Fibroblast of skin of left quadriceps (primary cell): ENCODE measurements at regions not wholly inside any gene's neighbourhood (a gene's known extent, or its start where the extent isn't known, plus 50 kb on each side); places are given as distances from the start of the nearest gene placed in this dataset.

Experiments
- DNase-seq, 2 experiments: peaks; one replicate each; pipeline ENCODE4 v3.0.0-alpha.2; 2013; ENCODE audit warnings: low read depth in 2 of 2

DNA sequence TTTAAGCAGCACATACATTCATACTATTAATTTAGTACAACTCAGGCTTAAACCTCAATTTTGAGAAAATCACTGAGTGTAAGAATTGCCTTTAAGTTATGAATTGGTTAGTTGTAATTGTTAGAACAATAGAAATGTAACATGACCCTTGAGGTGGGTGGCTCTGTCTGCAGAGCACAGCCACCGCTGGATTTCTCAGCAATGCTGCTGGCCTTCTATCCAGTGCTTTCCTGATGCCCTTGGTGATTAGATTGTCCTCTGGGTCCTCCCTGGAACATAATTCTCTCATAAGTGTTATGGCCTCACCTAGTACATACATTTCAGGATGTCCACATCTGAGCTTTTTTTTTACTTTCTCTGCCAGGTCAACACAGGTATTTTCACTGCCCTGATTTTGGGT lies 213.2 kb downstream of the SLC7A11 start:
- DNase-seq: no peak

DNA sequence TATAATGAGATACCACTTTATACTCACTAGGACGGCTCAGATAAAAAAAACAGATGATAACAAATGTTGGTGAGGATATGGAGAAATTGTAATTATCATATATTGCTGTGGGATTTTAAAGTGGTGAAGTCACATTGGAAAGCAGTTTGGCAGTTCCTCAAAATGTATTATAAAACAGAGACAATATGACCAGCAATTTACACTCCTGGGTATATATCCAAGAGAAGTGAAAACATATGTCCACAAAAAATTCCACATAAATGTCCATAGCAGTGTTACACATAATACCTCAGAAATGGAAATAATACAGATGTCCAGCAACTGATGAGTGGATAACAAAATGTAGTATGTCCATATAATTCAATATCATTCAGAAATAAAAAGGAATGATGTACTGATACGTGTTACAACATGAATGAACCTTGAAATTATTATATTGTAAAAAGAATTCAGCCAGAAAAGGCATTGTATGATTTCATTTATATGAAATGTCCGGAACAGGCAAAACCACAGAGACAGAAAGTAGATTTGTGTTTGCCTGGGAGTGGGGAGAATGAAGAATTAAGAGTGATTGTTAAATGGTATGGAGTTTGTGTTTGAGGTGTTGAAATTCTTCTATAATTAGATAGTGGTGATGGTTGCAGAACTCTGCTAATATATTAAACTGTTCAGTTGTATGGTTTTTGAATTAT lies 220.9 kb downstream of the SLC7A11 start:
- peak; percentile 70 for DNase-seq

DNA sequence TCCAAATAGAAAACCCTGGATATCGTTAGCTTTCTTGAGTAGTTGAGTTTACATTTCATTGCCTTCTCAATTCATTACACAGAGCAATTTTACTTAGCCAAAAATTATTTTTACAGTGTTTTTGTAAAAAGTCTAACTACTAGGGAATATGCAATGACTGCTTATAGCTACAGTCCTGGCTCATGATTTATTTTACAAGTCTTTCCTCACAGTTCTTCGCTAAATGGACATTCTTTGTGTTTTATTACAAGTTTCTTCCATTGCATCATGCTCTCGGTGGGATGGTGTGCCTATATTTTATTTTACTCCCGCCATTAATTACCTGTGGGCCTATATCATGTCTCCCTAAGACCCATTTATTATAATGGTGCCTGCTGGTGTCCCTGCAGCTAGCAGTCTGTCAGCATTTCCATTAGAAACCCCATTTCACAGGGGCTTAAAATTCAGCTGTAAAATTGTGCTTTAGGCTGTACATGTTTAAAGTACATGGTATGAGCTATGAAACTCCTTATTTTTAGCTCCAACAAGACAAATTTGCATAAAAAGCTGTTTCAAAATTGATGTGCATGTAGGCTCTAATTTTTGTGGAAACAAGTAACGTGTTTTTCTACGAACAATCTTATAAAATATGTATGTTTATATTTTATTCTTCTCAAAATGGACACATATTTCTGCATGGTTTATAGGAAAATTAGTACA lies 227.4 kb downstream of the SLC7A11 start:
- DNase-seq: no peak

DNA sequence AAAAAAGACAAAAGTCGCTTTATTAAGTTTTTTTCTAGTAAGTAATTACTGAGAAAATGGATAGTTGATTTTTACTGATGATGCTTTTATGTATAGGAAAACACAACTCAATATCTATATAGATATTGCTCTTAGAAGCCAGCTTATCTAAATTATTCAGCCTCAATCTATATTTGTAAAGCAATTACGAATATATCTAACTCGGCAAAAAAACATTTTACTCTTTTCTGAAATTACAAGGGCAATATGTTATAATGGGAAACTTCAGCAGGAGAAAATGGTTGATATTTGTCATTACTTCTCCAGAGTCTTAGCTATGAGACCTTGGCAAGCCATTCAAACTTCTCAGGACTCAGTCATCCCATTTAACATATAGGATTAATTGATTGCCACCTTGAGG lies 228.5 kb downstream of the SLC7A11 start:
- DNase-seq: no peak

DNA sequence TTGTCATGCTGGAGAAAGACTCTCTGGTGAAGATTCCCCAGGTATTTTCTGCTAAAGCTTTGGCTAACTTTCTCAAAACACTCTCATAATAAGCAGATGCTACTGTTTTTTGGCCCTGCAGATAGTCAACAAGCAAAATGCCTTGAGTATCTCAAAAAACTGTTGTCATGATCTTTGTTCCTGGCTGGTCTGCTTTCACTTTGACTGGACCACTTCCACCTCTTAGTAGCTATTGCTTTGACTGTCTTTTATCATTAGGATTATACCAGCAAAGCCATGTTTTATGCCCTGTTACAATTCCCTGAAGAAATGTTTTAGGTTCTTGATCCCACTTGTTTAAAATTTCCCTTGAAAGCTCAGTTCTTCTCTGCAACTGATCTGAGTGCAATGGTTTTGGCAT lies 231.5 kb downstream of the SLC7A11 start:
- no peak for DNase-seq

DNA sequence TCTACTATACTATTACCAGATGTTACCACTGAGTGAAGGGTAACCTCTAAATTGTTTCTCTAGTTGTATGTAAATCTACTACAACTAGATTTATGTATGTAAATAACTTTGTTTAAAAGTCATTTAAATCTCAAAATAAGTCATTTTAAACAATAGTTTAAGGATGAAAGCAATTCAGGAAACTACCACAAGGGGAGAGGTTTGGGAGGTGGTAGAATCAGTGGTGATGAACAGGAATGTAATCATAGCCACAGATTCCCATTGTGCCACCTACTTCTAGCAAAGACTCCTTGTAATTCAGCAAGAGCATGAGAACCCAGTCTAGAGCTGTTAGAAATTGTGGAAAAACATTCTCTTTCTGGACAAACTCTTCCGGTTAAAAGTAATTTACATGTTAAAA lies 234.6 kb downstream of the SLC7A11 start:
- DNase-seq: no peak

DNA sequence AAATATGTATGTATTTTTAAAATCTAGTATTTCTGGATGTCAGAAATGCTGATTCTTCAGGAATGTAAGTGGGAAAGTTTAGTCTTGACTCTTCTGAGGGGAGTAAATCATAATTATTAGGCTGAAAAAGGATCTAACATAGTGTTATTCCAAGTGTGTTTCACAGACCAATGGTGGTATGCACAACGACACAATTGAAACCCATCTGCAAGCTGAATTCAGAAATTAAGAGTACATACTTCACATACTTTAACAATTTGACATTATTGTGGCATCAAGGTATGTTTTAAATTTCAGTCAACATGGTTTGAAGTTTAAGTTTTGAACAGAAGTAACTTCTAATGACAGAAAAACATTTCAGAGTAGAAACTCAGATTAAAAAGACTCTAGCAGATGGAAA lies 236.7 kb downstream of the SLC7A11 start:
- DNase-seq: no peak

DNA sequence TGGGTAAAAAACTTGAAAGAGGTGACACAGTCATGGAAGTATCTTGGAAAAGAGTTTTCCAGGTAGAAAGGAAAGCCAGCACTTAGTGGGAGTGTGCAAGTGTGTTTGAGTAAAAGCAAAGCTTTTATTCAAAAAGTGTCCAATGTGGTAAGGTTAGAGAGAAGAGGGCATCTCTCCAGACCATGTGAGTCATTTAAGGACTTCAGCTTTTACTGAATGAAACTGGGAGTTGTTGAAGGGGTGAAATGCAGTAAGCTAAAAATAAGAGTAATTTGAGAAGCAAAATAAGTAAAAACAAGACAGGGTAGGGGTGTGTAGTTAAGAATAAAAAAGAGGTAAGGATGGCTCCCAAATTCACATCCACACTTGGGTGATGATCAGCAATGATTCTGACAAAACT lies 238.9 kb downstream of the SLC7A11 start:
- DNase-seq: no peak

DNA sequence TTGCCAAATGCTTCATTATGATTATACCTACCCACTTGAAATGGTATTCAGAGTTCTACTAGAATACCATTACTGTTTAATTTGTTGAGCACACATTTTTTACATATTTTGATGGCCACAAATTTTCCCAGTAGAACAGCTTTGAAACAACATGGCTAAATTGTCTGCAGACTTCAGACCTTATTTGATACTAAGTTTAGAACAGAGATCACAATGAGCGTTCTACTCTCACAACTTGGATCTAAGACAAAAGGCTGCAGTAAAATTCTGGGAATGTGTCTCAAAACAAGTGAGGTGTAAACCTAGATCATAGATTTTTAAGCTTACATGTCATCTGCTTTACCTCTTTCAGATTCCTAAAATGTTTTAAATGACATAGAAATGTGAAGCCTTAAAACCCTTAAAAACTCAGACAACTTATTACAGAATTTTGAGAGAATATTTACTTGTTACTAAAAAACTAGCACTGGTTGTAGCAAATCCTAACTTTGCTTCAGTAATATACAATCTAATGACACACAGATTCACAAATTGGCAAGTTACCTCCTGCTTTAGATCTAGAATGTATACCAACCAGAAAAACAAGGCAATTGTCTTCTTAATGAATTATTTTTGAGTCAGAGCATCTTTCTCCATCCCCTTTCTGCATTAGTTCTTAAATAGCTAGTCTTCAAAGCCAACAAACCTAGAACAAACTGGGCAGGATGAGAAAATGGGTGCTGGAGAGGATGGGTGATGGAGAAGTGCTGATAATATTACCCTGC lies 243.3 kb downstream of the SLC7A11 start:
- DNase-seq: peak; percentile 88

DNA sequence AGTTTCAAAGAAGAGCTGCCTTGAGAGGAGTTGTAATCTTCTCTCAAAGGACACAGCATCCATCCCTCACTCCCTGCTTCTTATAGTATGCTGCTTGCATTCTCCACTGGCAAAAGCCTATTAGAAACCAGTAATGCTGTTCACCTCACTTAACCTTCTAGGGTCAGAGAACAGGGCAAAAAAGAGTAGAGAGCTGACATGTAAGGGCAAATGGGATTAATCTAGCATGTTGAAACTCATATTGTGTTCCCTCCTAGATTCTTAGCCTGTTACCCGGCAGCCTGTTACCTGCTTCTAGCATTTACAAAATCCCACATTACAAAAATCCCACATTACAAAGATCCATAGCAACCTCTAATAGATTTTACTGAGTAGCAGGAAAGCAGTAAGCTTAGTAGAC lies 244.7 kb downstream of the SLC7A11 start:
- no peak for DNase-seq

DNA sequence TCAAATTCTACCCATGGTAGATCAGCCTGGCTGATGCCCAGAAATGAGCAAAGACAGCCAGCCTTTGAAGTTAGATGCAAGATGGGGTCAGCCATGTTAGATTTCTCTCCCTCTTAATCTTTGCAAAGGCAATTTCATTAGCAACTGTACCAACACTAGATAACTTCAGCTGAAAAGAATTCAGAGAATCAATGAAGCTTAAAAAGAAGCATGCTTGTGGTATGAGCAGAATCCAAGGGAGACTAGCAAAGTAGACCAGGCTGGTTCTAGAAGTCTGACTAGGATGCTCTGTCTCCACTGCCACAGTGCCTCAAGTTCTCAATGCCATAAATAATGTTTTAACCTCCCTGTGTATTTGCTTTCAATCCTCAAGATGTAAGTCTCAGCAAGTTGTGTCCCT lies 247.3 kb downstream of the SLC7A11 start:
- peak; percentile 64 to 66 for DNase-seq

DNA sequence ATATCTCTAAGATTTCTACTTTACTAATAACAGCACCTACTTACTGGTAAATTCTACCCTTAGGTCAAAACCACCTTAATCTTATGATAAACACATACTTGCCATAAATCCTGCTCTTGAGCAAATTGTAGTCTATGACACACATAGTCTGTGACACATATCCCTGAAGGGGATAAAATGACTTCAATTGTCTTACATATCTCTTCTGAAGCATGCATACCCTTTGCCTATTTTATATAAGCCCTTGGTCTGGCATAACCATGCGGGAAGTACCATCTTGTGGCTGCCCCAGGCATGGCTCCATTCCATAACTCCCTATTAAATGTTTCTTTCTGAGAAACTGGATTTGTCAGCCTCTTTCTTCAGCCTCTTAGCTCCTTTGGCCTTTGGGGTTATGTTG lies 248.9 kb downstream of the SLC7A11 start:
- DNase-seq: no peak

DNA sequence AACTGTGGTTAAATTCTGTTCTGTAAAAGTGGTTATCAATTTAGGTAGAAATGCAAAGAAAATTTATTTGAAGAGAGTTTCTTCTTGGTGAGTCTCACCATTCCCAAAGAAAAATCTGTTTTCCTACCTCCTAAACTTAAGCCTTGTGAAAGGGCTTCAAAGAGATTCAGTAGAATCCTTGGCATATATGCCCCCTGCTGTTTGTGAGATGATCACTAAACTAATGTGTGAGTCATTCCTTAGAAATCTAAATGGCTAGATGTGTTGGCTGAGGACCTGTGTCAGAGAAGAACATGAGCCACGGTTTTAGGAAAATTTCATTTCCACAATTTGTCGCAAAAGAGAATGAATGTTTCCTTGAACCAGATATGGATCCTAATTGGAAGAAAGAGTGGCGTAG lies 260.9 kb downstream of the SLC7A11 start:
- peak in 1 of 2 experiments; percentile 20 for DNase-seq

DNA sequence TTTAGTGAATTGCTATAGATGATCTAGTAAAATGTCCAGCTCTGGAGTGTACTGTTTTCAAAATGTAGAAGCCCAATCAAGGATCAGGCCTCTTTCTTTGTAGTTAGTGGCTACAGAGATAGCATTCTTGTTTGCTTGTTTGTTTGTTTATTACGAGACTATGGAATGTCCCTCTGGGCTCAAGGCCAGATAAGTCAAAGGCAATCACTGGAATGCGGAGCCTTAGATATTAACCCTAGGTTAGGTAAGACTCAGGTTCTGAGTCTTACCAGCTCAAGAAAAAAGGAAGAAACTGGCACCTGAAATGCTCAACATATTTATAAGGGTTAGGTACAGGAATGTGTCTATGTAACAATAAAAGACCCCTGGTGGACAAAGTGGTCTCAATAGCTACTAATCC lies 261.5 kb downstream of the SLC7A11 start:
- DNase-seq: no peak

DNA sequence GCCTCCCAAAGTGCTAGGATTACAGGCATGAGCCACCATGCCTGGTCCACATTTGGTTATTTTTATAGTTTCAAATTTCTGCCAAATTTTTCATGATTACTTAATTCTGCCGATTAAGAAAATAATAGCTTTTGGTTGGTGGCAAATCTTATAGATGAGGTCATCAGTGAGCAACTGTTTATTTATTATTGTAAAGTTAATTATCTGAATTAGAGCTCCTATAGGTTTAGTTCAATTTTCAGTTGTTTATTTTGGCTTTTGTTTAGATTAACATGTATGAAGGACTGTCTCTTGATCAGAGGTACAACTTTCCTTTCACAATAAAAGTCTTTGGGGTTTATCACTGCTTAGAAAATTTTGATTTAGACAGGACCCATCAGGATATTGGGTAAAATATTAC lies 262.2 kb downstream of the SLC7A11 start:
- no peak for DNase-seq

DNA sequence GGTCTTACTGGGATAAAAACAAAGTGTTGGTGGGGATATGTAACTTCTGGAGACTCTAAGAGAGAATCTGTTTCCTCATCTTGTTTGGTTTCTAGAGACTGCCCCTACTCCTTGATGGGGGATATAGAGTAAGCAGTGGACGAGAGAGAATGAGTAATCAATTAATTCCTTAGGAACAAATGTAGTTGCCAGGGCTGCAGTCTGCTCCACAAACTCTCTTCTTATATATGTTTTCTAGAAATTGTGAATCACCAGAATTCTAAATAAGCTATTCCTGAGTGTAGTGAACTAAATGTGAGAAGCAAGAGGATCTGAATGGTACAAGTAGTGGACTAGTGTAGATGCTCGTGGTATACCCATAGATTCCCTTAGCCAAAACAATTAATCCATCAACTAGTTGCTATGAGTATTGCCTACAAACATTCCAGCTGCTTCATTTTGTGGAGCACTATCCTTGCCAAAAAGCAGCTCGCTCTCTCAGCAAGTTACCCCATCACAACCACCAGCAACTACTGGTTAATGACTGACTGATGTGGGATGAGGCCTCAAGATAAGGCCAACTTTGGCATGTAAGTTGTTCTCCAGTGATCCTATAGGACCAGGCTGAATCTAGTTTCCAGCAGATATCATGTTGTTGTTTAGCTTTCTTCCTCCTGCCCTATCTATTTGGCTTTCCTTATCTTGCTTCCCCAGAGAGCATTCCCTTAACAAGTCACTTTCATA lies 273.0 kb downstream of the SLC7A11 start:
- peak; percentile 51 for DNase-seq

DNA sequence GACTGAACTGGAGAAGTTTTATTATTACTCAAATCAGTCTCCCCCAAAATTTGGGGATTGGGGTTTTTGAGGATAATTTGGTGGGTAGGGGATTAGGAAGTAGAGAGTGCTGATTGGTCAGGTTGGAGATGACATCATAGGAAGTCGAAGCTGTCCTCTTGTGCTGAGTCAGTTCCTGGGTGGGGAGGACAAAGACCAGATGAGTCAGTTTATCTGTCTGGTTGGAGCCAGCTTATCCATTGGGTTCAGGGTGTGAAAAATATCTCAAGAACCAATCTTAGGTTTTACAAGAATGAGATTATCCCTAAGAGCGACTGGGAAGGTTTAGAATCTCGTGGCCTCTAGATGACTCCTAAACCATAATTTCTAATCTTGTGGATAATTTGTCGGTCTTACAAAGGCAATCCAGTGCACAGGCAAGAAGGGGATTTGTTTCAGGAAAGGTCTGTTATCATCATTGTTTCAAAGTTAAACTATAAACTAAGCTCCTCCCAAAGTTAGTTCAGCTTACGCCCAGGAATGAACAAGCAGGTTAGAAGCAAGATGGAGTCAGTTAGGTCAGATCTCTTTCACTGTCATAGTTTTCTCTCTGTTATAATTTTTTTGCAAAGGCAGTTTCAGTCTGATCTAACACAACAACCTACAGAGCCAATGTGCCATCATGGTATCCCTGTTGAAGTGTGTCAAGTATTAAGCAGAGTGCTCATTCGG lies 274.5 kb downstream of the SLC7A11 start:
- no peak for DNase-seq

DNA sequence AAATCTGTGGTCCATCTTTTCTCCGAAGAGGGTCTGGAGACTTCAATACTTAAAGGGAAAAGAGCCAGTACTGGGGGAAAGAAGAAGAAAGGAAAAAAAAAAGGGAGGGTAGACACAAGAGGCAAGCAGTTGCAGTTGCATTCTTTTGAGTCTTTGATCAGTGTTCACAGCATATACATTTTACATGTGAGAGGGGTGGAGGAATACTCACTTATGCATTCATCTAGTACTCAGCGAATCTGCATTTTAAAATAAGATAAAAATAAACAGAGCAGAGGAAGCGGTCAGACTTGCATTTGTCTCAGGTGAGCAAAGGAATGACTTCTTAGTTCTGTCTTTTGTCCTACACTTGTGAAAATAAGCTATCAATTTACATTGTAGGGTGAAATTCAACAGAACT lies 275.6 kb downstream of the SLC7A11 start:
- DNase-seq: no peak

DNA sequence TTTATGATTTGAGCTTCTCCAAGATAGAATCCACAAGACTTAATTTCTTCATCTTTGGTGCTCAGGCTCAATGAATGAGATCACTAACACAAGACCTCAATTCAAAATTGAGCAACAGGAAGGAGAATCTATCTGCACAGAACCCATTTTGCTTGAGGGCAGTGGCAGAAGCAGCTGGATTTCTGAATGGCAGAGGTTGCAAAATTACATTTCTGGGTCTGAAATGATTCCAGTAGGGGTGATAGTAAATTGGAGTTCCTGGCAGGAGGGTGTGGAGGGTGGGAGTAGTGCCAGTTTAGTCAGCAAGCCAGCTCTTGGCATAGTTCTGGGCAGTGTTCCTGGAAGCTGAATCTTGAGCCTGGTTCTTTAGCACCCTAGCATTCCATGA lies 281.1 kb downstream of the SLC7A11 start:
- DNase-seq: no peak

DNA sequence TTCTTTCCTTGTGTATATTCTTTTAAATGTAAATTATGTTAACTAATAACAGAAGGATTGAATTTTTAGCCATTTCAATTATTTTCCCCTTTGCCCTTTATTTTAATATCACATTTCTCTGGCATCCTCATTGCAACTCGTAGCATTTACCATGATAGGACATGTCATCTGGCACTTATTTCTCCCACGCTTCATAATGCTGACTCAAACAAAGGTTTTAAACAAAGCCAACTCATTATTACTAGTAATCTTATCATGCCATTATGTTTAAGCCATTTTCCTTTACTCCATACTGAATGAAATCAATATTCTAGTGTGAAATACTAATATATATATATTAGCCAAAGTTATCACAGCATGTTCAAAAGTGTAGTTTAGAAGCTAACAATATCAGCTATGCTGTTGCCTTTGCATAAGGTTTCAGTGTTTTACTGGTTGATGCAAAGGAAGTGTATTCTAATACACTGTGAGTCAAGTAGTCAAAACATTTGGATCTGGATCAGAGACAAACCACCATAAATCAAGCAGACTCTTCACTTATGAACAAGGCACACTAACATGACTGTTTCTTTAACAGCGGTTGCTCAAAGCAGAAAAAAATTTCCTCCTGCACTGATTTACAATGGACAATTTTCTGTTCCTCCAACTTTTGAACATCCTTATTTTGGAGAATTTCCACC lies 281.6 kb downstream of the SLC7A11 start:
- DNase-seq: peak; percentile 85

DNA sequence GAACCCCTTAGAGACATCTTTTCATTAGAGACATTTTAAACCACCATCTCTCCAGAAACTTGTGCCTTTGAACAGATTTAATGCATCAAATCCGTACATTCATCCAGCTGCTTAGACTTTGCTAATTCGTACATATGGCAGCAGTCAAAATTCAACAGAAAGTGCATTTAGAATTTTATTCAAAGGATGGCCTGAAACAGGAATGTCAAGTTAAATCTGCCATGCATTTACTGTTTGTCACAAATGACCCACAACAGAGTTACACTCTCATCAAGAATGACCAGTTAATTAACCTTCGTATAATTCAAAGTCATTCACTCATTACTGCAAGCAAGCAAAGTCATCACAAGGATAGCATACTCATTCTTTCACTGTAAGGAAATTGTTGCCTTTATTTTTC lies 284.3 kb downstream of the SLC7A11 start:
- DNase-seq: no peak
